ENCODE measurements at regions not wholly inside any gene's neighbourhood (a gene's known extent, or its start where the extent isn't known, plus 50 kb on each side); places are given as distances from the start of the nearest gene placed in this dataset.

DNA sequence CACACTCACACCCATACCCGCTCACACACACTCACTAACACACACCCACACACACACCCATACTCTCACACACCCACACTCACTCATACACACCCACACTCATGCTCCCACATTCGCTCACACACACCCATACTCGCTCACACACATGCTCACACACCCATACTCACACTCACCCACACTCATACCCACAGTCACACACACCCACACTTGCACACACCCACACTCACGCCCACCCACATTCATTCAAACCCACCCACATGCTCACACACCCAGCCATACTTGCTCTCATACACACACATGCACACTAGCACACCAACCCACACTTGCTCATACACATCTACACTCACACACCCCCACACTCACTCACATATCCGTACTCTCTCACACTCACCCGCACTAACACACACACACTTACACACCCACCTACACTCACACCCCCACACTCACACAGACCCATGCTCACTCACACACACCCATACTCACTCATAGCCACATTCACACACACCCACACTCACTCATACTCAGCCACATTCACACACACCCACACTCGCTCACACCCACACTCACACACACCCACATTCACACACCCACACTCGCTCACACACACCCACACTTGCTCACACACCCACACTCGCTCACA is 322.4 kb upstream of the N4BP1 start:
- Histone ChIP-seq H3K27ac (ENCODE audit: low read length) (no peak overlapping the region), H3K27me3 (ENCODE audit: control insufficient read depth, insufficient read depth, low read length) (no peaks in the 10 kb centered on the region), H3K4me3 (ENCODE audit: low read depth in 2 of 2, low read length in 2 of 2) (no peak overlapping the region), H3K4me1 (ENCODE audit: control insufficient read depth, insufficient read depth, low read length) (no peaks in the 10 kb centered on the region), H3K36me3 (ENCODE audit: control insufficient read depth, insufficient read depth, low read length) (no peaks in the 10 kb centered on the region), H3K9me3 (ENCODE audit: control insufficient read depth, insufficient read depth, low read depth, low read length) (no peaks in the 10 kb centered on the region)
- intact Hi-C loops (cut with micrococcal nuclease; ENCODE audit: unreplicated experiment) (no loop called here), in situ Hi-C loops (cut with HindIII; ENCODE audit: low pct_unique_long_range_greater_than_20kb, low sequenced_read_pairs) (no loop called here)
- ATAC-seq (no peak), DNase-seq (ENCODE audit: low read depth, low spot score) (no peak)
- no TSS peak for BruUV-seq (replicated peaks)
- ChIA-PET CTCF (no interaction called here), POLR2A (no interaction called here)
- no peak for TF ChIP-seq SIN3A (IDR thresholded peaks at IDR 0.05; ENCODE audit: borderline replicate concordance, insufficient read depth, low read depth, low read length)
- TF ChIP-seq, protein P1, sequence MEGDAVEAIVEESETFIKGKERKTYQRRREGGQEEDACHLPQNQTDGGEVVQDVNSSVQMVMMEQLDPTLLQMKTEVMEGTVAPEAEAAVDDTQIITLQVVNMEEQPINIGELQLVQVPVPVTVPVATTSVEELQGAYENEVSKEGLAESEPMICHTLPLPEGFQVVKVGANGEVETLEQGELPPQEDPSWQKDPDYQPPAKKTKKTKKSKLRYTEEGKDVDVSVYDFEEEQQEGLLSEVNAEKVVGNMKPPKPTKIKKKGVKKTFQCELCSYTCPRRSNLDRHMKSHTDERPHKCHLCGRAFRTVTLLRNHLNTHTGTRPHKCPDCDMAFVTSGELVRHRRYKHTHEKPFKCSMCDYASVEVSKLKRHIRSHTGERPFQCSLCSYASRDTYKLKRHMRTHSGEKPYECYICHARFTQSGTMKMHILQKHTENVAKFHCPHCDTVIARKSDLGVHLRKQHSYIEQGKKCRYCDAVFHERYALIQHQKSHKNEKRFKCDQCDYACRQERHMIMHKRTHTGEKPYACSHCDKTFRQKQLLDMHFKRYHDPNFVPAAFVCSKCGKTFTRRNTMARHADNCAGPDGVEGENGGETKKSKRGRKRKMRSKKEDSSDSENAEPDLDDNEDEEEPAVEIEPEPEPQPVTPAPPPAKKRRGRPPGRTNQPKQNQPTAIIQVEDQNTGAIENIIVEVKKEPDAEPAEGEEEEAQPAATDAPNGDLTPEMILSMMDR (IDR thresholded peaks at IDR 0.05): no peak
- TF ChIP-seq TCF7L2 (IDR thresholded peaks at IDR 0.05; ENCODE audit: low read depth, low read length): no peak
- no peak for TF ChIP-seq POLR2AphosphoS5 (IDR thresholded peaks at IDR 0.05; ENCODE audit: low read depth, low read length)
- TF ChIP-seq, protein P2, sequence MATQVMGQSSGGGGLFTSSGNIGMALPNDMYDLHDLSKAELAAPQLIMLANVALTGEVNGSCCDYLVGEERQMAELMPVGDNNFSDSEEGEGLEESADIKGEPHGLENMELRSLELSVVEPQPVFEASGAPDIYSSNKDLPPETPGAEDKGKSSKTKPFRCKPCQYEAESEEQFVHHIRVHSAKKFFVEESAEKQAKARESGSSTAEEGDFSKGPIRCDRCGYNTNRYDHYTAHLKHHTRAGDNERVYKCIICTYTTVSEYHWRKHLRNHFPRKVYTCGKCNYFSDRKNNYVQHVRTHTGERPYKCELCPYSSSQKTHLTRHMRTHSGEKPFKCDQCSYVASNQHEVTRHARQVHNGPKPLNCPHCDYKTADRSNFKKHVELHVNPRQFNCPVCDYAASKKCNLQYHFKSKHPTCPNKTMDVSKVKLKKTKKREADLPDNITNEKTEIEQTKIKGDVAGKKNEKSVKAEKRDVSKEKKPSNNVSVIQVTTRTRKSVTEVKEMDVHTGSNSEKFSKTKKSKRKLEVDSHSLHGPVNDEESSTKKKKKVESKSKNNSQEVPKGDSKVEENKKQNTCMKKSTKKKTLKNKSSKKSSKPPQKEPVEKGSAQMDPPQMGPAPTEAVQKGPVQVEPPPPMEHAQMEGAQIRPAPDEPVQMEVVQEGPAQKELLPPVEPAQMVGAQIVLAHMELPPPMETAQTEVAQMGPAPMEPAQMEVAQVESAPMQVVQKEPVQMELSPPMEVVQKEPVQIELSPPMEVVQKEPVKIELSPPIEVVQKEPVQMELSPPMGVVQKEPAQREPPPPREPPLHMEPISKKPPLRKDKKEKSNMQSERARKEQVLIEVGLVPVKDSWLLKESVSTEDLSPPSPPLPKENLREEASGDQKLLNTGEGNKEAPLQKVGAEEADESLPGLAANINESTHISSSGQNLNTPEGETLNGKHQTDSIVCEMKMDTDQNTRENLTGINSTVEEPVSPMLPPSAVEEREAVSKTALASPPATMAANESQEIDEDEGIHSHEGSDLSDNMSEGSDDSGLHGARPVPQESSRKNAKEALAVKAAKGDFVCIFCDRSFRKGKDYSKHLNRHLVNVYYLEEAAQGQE (IDR thresholded peaks at IDR 0.05; ENCODE audit: insufficient read depth in 1 of 2, low read depth in 2 of 2, low read length in 1 of 2): no peak

DNA sequence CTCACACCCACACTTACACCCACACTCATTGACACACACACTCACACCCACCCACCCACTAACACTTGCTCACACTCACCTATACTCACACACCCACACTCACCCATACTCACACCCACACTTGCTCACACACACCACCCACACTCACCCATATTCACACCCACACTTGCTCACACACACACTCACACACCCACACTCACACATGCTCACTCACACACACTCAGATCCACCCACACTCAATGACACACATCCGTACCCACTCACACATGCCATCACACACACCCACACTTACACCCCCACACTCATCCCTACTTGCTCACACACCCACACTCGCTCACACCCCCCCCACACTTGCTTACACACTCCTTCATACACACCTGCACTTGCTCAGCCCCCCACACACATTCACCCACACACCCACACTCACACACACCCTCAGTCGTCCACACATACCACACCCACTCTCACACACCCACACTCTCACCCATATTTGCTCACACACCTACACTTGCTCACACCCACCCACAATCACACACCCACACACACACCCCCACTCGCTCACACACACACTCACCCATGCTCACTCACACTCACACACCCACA is 321.1 kb upstream of the N4BP1 start:
- POLR2A ChIA-PET: no interaction called here
- no peak for DNase-seq (ENCODE audit: low read depth, low spot score)
- Histone ChIP-seq H3K36me3 (ENCODE audit: control insufficient read depth, insufficient read depth, low read length) (no peaks in the 10 kb centered on the region), H3K27me3 (ENCODE audit: control insufficient read depth, insufficient read depth, low read length) (no peaks in the 10 kb centered on the region), H3K4me1 (ENCODE audit: control insufficient read depth, insufficient read depth, low read length) (no peaks in the 10 kb centered on the region), H3K9me3 (ENCODE audit: control insufficient read depth, insufficient read depth, low read depth, low read length) (no peaks in the 10 kb centered on the region), H3K4me3 (ENCODE audit: low read depth in 2 of 2, low read length in 2 of 2) (no peak overlapping the region), H3K27ac (ENCODE audit: low read length) (no peak overlapping the region)
- ATAC-seq: no peak
- no TSS peak for BruUV-seq (replicated peaks)
- TF ChIP-seq TCF7L2 (IDR thresholded peaks at IDR 0.05; ENCODE audit: low read depth, low read length): no peak
- no peak for TF ChIP-seq SIN3A (IDR thresholded peaks at IDR 0.05; ENCODE audit: borderline replicate concordance, insufficient read depth, low read depth, low read length)
- TF ChIP-seq, protein P2 (IDR thresholded peaks at IDR 0.05; ENCODE audit: insufficient read depth in 1 of 2, low read depth in 2 of 2, low read length in 1 of 2): no peak
- TF ChIP-seq, protein P1 (IDR thresholded peaks at IDR 0.05): no peak
- no peak for TF ChIP-seq POLR2AphosphoS5 (IDR thresholded peaks at IDR 0.05; ENCODE audit: low read depth, low read length)
- CTCF ChIA-PET: no interaction called here
- intact Hi-C loops (cut with micrococcal nuclease; ENCODE audit: unreplicated experiment) (no loop called here), in situ Hi-C loops (cut with HindIII; ENCODE audit: low pct_unique_long_range_greater_than_20kb, low sequenced_read_pairs) (no loop called here)

Data from Panc1 (cell line).